ENCODE measurements at regions not wholly inside any gene's neighbourhood (a gene's known extent, or its start where the extent isn't known, plus 50 kb on each side); places are given as distances from the start of the nearest gene placed in this dataset.

- no peak for TF ChIP-seq CTCF (IDR thresholded peaks at IDR 0.05)
- no peak for TF ChIP-seq POLR2A (IDR thresholded peaks at IDR 0.05)
Measured at GRCh38 chr2:8209494-8209893, 472.4 kb upstream of the ID2 start.

Data from adrenal gland (tissue), 5 donors.